HG02623 (cell line): ENCODE measurements at regions not wholly inside any gene's neighbourhood (a gene's known extent, or its start where the extent isn't known, plus 50 kb on each side); places are given as distances from the start of the nearest gene placed in this dataset.

Source experiments
- ATAC-seq: cut with Tn5 transposase; IDR thresholded peaks from one replicate; pipeline ENCODE4 v1.9.1; 2021; ENCODE audit warnings: moderate library complexity; ENCODE audit not compliant: unreplicated experiment

DNA sequence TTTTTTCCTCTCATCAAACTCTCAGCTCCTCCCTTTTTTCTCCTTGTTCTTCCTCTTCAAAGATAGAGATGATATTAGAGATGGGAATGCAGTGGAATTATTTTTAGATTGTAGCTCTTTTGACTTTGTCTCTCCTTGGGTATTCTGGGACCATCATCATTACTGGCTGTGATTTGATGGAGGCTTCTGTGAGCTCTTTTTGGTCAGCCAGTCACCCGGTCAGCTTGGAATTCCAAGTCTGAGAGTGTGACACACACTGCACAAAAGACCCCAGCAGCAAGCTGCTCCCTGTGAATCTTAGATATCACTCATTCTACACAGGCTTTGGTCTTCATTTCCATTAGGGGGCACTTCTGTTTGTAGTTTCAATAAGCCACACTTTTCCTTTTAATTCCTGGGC is 51.6 kb upstream of the NEK7 start:
- ATAC-seq = no peak

DNA sequence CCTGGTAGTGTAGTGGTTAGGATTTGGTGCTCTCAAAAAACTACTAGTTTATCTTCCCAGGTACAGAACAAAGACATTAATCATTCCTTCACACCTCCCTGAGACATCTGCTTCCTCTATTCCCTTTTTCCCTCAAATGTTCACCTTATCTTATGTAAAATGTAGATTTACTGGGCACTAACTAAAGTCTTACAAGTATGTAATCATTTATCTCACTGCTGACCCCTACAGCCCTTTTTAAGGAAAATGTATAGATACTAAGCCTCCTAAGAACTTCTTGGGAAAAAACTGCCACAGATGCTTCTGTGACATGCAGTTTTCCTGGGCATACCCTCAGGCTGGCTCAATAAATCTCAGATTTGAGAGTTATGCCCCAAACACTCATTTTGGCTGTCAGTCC is 50.8 kb upstream of the NEK7 start:
- no peak for ATAC-seq
